PC-9 (cell line): ENCODE measurements at regions not wholly inside any gene's neighbourhood (a gene's known extent, or its start where the extent isn't known, plus 50 kb on each side); places are given as distances from the start of the nearest gene placed in this dataset.
"Not testable (repeated sequence)": the region's sequence is repeated elsewhere in the genome, so short reads cannot be mapped to it uniquely, and the experiment has no call there.

Source experiments
- BruUV-seq: library from RNA; stranded (reverse); fragments of 400-500 nt; replicated peaks from 2 replicates; lab custom pipeline; 2021; lab: Mats Ljungman, UMichigan
- CTCF ChIA-PET: fragments of 300-600 bp; sonication (Branson Sonifier 250); formaldehyde crosslinking; loops from one replicate; lab custom pipeline; 2022; ENCODE audit warnings: antibody characterized with exemption; lab: Charles Lee
- POLR2A ChIA-PET: fragments of 300-600 bp; sonication (Branson Sonifier 250); formaldehyde crosslinking; loops from one replicate; lab custom pipeline; 2022; ENCODE audit warnings: antibody characterized with exemption; ENCODE audit not compliant: unreplicated experiment; lab: Charles Lee
- DNase-seq, 2 experiments: peaks; one replicate each; pipeline versions ENCODE4 v3.0.0 to v3.0.0-alpha.2; 2015 to 2022; ENCODE audit warnings: mixed read lengths in 1 of 2
- H2AFZ ChIP-seq: fragments of 200-600 bp; sonication (generic); 2 replicates; pipeline ENCODE4 v1.8.1; 2017; ENCODE audit warnings: antibody characterized with exemption
- H3F3A ChIP-seq: fragments of 200-600 bp; sonication (generic); 2 replicates; pipeline ENCODE4 v1.8.1; 2017; ENCODE audit warnings: antibody characterized with exemption, mild to moderate bottlenecking, low read depth; ENCODE audit not compliant: insufficient read depth
- H3K27ac ChIP-seq: fragments of 200-600 bp; sonication (generic); 2 replicates; pipeline ENCODE4 v1.6.1; 2016; ENCODE audit warnings: mixed run types
- H3K27me3 ChIP-seq: fragments of 200-600 bp; sonication (generic); 2 replicates; pipeline ENCODE4 v1.6.1; 2016; ENCODE audit warnings: low read depth, mixed run types; ENCODE audit not compliant: insufficient read depth
- H3K36me3 ChIP-seq: fragments of 200-600 bp; sonication (generic); 2 replicates; pipeline ENCODE4 v1.6.1; 2016; ENCODE audit warnings: low read depth, mixed run types
- H3K4me1 ChIP-seq: fragments of 200-600 bp; sonication (generic); replicated peaks from 2 replicates; pipeline ENCODE4 v1.6.1; 2016; ENCODE audit warnings: mixed run types; ENCODE audit not compliant: insufficient read depth
- H3K4me2 ChIP-seq: fragments of 200-600 bp; sonication (generic); 2 replicates; pipeline ENCODE4 v1.6.1; 2017; ENCODE audit warnings: mixed run types
- H3K4me3 ChIP-seq: fragments of 200-600 bp; sonication (generic); 2 replicates; pipeline ENCODE4 v1.6.1; 2016; ENCODE audit warnings: mixed run types
- H3K79me2 ChIP-seq: fragments of 200-600 bp; sonication (generic); 2 replicates; pipeline ENCODE4 v1.6.1; 2017; ENCODE audit warnings: low read depth, mixed run types
- H3K9me2 ChIP-seq: fragments of 200-600 bp; sonication (generic); 2 replicates; pipeline ENCODE4 v1.8.1; 2017; ENCODE audit warnings: mild to moderate bottlenecking; ENCODE audit not compliant: insufficient read depth
- H3K9me3 ChIP-seq: fragments of 200-600 bp; sonication (generic); 2 replicates; pipeline ENCODE4 v1.8.1; 2016; ENCODE audit warnings: low read depth; ENCODE audit not compliant: insufficient read depth
- H4K20me1 ChIP-seq: fragments of 200-600 bp; sonication (generic); 2 replicates; pipeline ENCODE4 v1.8.1; 2017; ENCODE audit not compliant: insufficient read depth
- EZH2 ChIP-seq: fragments of 200-600 bp; sonication (generic); IDR thresholded peaks from 2 replicates; pipeline ENCODE4 v1.8.0; 2017; ENCODE audit warnings: antibody characterized with exemption, low read depth
- intact Hi-C: fragments of 100-400 bp; cut with micrococcal nuclease; formaldehyde crosslinking; loops from one replicate; pipeline ENCODE4 v1.10.0; 2022; ENCODE audit not compliant: unreplicated experiment
- TF ChIP-seq, protein P1 (sequence below): fragments of 200-600 bp; sonication (generic); conservative IDR thresholded peaks from 2 replicates; pipeline ENCODE4 v1.6.1; 2017; ENCODE audit warnings: mixed run types, antibody characterized with exemption, mild to moderate bottlenecking, moderate library complexity

DNA sequence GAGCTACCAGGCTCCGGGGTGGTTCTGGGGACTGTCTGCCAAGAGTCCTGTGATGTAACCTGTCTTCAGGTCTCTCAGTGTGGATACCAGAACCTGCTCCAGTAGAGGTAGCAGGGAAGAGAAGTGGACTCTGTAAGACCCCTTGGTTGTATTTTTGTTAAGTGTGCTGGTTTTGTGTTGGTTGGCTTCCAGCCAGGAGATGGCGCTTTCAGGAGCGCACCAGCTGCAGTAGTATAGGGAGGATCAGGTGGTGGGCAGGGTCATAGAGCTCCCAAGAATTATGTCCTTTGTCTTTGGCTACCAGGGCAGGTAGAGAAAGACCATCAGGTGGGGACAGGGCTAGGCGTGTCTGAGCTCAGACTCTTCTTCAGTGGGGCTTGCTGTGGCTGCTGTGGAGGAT lies 1147.2 kb upstream of the ADGRL4 start:
- ChIA-PET POLR2A (no interaction called here), CTCF (no interaction called here)
- no peaks in the 10 kb centered on the region for H4K20me1 ChIP-seq
- H2AFZ ChIP-seq = no peak overlapping the region
- H3K4me1 ChIP-seq = no peaks in the 10 kb centered on the region
- H3F3A ChIP-seq = no peaks in the 10 kb centered on the region
- H3K4me3 ChIP-seq = no peak overlapping the region
- intact Hi-C loops = no loop called here
- H3K9me2 ChIP-seq = no peaks in the 10 kb centered on the region
- no peak for DNase-seq
- H3K36me3 ChIP-seq = no peaks in the 10 kb centered on the region
- BruUV-seq = no TSS peak
- H3K4me2 ChIP-seq = no peak overlapping the region
- no peaks in the 10 kb centered on the region for H3K27me3 ChIP-seq
- H3K27ac ChIP-seq = no peak overlapping the region
- 0 out of 2 replicates have a peak, but pooled peaks cover 3% of the 10 kb centered on the region for H3K9me3 ChIP-seq
- H3K79me2 ChIP-seq = no peaks in the 10 kb centered on the region
- TF ChIP-seq, protein P1, sequence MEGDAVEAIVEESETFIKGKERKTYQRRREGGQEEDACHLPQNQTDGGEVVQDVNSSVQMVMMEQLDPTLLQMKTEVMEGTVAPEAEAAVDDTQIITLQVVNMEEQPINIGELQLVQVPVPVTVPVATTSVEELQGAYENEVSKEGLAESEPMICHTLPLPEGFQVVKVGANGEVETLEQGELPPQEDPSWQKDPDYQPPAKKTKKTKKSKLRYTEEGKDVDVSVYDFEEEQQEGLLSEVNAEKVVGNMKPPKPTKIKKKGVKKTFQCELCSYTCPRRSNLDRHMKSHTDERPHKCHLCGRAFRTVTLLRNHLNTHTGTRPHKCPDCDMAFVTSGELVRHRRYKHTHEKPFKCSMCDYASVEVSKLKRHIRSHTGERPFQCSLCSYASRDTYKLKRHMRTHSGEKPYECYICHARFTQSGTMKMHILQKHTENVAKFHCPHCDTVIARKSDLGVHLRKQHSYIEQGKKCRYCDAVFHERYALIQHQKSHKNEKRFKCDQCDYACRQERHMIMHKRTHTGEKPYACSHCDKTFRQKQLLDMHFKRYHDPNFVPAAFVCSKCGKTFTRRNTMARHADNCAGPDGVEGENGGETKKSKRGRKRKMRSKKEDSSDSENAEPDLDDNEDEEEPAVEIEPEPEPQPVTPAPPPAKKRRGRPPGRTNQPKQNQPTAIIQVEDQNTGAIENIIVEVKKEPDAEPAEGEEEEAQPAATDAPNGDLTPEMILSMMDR = no peak
- TF ChIP-seq EZH2 = no peak

DNA sequence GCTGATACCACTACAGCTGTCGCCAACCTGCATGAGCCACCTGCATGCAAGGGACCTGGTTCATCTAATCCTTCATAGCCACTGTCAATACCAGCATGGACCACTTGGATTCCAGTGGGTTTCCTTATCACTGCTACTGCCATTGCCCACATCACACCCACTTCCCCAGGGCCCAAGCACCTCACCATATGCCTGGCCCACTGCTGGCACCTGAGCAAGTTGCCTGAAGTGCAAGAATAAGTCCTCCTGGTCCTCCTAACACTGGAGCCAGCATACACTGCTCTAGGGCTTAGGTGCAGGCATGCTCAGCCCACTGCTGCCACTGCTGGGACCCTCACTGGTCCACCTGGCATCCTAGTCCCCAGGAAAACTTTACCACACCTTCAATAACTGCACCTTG lies 1136.8 kb upstream of the ADGRL4 start:
- TF ChIP-seq, protein P1 = no peak
- no peak for TF ChIP-seq EZH2
- H3K4me2 ChIP-seq = no peak overlapping the region
- H3K4me3 ChIP-seq = no peak overlapping the region
- H3K9me2 ChIP-seq = peaks cover 9% of the 10 kb centered on the region; the same call in 1 of the 2 replicates
- CTCF ChIA-PET = no interaction called here
- intact Hi-C loops = no loop called here
- peaks cover 13% of the 10 kb centered on the region; the same call in 1 of the 2 replicates for H3K9me3 ChIP-seq
- H3F3A ChIP-seq = no peaks in the 10 kb centered on the region
- no peaks in the 10 kb centered on the region for H4K20me1 ChIP-seq
- no peaks in the 10 kb centered on the region for H3K79me2 ChIP-seq
- 0 out of 2 replicates have a peak, but pooled peaks cover 5% of the 10 kb centered on the region for H3K4me1 ChIP-seq
- DNase-seq = no peak
- no TSS peak for BruUV-seq
- no peaks in the 10 kb centered on the region for H3K36me3 ChIP-seq
- no peaks in the 10 kb centered on the region for H3K27me3 ChIP-seq
- H3K27ac ChIP-seq = no peak overlapping the region
- no peak overlapping the region for H2AFZ ChIP-seq
- POLR2A ChIA-PET = no interaction called here

- H3F3A ChIP-seq, H3K36me3 ChIP-seq, H3K9me2 ChIP-seq, H4K20me1 ChIP-seq, POLR2A ChIA-PET, H3K79me2 ChIP-seq, H3K9me3 ChIP-seq, H3K27me3 ChIP-seq, H3K27ac ChIP-seq, intact Hi-C loops, H3K4me1 ChIP-seq, CTCF ChIA-PET, BruUV-seq: not testable (repeated sequence)
- Histone ChIP-seq H3K4me2 (peak overlapping the region; percentile 55), H2AFZ (peak overlapping the region; percentile 68; the same call in 1 of the 2 replicates), H3K4me3 (peak overlapping the region; percentile 47; the same call in 1 of the 2 replicates)
- DNase-seq = peak in 1 of 2 experiments; percentile 48
Observed at GRCh38 chr1:80137946-80138602, 1131.5 kb upstream of the ADGRL4 start.
